Ovary (tissue), 3 donors: ENCODE measurements at regions not wholly inside any gene's neighbourhood (a gene's known extent, or its start where the extent isn't known, plus 50 kb on each side); places are given as distances from the start of the nearest gene placed in this dataset.

Experiments
- POLR2A ChIP-seq: fragments of 450-650 bp; IDR thresholded peaks from one replicate; pipeline ENCODE4 v1.6.1; 2017; ENCODE audit warnings: antibody characterized with exemption, mild to moderate bottlenecking, moderate library complexity
- TF ChIP-seq, protein P1 (sequence below), 3 donors: fragments of 450-650 bp in 2 of 3; fragments of 200-600 bp in 1 of 3; IDR thresholded peaks; one replicate each; pipeline versions ENCODE4 v1.5.1 to v1.8.0; 2016 to 2022; ENCODE audit warnings: antibody characterized with exemption in 3 of 3, mild to moderate bottlenecking in 1 of 3
- donor health status: DM: no; HTN: no; CAD: no.

DNA sequence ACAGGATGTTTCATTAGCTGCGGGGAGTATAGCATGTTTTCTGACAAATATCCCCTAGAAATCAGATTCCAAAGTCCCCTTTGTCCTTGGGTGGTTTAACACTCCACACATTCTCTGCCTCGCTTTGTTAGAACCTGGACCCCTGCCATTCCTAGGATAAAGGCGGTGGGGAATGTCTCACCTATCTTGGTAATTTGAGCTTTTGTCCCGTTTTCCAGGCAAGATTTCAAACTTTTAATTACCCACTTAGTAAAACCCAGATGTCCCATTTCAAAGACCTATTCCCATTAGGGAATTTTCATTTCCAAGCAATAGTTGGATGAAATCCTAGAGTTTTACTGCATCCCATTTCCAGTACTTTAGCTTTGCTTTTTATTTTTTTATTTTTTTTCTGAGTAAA is 501.0 kb upstream of the MAP3K7 start:
- TF ChIP-seq, protein P1, sequence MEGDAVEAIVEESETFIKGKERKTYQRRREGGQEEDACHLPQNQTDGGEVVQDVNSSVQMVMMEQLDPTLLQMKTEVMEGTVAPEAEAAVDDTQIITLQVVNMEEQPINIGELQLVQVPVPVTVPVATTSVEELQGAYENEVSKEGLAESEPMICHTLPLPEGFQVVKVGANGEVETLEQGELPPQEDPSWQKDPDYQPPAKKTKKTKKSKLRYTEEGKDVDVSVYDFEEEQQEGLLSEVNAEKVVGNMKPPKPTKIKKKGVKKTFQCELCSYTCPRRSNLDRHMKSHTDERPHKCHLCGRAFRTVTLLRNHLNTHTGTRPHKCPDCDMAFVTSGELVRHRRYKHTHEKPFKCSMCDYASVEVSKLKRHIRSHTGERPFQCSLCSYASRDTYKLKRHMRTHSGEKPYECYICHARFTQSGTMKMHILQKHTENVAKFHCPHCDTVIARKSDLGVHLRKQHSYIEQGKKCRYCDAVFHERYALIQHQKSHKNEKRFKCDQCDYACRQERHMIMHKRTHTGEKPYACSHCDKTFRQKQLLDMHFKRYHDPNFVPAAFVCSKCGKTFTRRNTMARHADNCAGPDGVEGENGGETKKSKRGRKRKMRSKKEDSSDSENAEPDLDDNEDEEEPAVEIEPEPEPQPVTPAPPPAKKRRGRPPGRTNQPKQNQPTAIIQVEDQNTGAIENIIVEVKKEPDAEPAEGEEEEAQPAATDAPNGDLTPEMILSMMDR (IDR thresholded peaks at IDR 0.05): no peak
- no peak for TF ChIP-seq POLR2A
